PFSK-1 (cell line): ENCODE measurements at regions not wholly inside any gene's neighbourhood (a gene's known extent, or its start where the extent isn't known, plus 50 kb on each side); places are given as distances from the start of the nearest gene placed in this dataset.

ENCODE experiments used
- SIN3A ChIP-seq: IDR thresholded peaks from 2 replicates; pipeline ENCODE4 v1.6.1; 2012; ENCODE audit warnings: mild to moderate bottlenecking, low read length, moderate library complexity, borderline replicate concordance; ENCODE audit not compliant: insufficient read depth
- TAF1 ChIP-seq: IDR thresholded peaks from 2 replicates; pipeline ENCODE4 v1.6.1; 2012; ENCODE audit warnings: low read length, control low read depth, borderline replicate concordance; ENCODE audit not compliant: insufficient read depth

DNA sequence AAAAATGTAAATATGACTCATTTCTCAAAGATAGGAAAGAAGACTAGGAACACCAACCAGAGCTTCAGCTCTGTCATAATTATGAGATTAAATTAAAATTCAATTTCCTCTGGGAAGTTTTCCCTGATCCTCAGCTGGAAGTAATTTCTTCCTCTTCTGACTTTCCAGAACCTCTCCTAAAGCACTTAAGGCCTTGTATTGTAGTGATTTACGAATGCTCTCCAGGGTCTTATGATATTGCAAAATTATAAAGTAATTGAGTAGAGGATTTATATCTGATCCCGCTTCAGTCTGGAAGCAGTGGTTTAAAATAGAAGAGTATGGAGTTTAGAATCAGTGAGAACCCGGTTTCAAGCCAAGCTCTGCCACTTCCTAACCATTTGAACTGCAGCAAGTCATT is 279.8 kb downstream of the ZPLD1 start:
- TF ChIP-seq SIN3A, result no peak
- no peak for TF ChIP-seq TAF1
